Epithelial cell of prostate (primary cell): ENCODE measurements at regions not wholly inside any gene's neighbourhood (a gene's known extent, or its start where the extent isn't known, plus 50 kb on each side); places are given as distances from the start of the nearest gene placed in this dataset.

Source experiments
- DNase-seq: peaks from one replicate; pipeline ENCODE4 v3.0.0-alpha.2; 2011; ENCODE audit warnings: low read depth, low spot score
- H3K27ac ChIP-seq: fragments of 450-650 bp; 2 replicates; pipeline ENCODE4 v1.5.1; 2017; ENCODE audit warnings: mild to moderate bottlenecking

GRCh38 chr10:123581656-123582055, 84.5 kb upstream of the GPR26 start:
- no peak overlapping the region for H3K27ac ChIP-seq
- no peak for DNase-seq

- peak; percentile 6 for DNase-seq
- H3K27ac ChIP-seq, result no peak overlapping the region
Observed at GRCh38 chr10:123582084-123582989, 83.8 kb upstream of the GPR26 start.

GRCh38 chr10:123583639-123584418, 82.3 kb upstream of the GPR26 start:
- DNase-seq, result peak; percentile 6
- no peak overlapping the region for H3K27ac ChIP-seq

GRCh38 chr10:123584419-123584775, 81.8 kb upstream of the GPR26 start:
- no peak for DNase-seq
- no peak overlapping the region for H3K27ac ChIP-seq

- H3K27ac ChIP-seq, result no peak overlapping the region
- DNase-seq, result no peak
Observed at GRCh38 chr10:123585477-123586445, 80.4 kb upstream of the GPR26 start.

- DNase-seq, result no peak
Observed at GRCh38 chr10:123587110-123587509, 79.0 kb upstream of the GPR26 start.

GRCh38 chr10:123588386-123588914, 77.7 kb upstream of the GPR26 start:
- no peak overlapping the region for H3K27ac ChIP-seq
- DNase-seq, result no peak

More at GRCh38 chr10:123587110-123587509, 79.0 kb upstream of the GPR26 start:
- no peak overlapping the region for H3K27ac ChIP-seq

- no peak for DNase-seq
- H3K27ac ChIP-seq, result no peak overlapping the region
Observed at GRCh38 chr10:123595661-123596060, 70.5 kb upstream of the GPR26 start.

- no peak for DNase-seq
- no peak overlapping the region for H3K27ac ChIP-seq
Observed at GRCh38 chr10:123597676-123598075, 68.5 kb upstream of the GPR26 start.

GRCh38 chr10:123599366-123599849, 66.7 kb upstream of the GPR26 start:
- no peak overlapping the region for H3K27ac ChIP-seq
- DNase-seq, result no peak

- no peak overlapping the region for H3K27ac ChIP-seq
- DNase-seq, result no peak
Observed at GRCh38 chr10:123600177-123600576, 66.0 kb upstream of the GPR26 start.

- no peak overlapping the region for H3K27ac ChIP-seq
- DNase-seq, result no peak
Observed at GRCh38 chr10:123603130-123603529, 63.0 kb upstream of the GPR26 start.

- no peak overlapping the region for H3K27ac ChIP-seq
- DNase-seq, result no peak
Observed at GRCh38 chr10:123604506-123604905, 61.6 kb upstream of the GPR26 start.

- no peak overlapping the region for H3K27ac ChIP-seq
- no peak for DNase-seq
Observed at GRCh38 chr10:123606006-123606405, 60.1 kb upstream of the GPR26 start.

- no peak overlapping the region for H3K27ac ChIP-seq
- no peak for DNase-seq
Observed at GRCh38 chr10:123606955-123607354, 59.2 kb upstream of the GPR26 start.

- H3K27ac ChIP-seq, result no peak overlapping the region
- DNase-seq, result no peak
Observed at GRCh38 chr10:123607386-123607785, 58.8 kb upstream of the GPR26 start.

- no peak overlapping the region for H3K27ac ChIP-seq
- no peak for DNase-seq
Observed at GRCh38 chr10:123608047-123608446, 58.1 kb upstream of the GPR26 start.

GRCh38 chr10:123611243-123611642, 54.9 kb upstream of the GPR26 start:
- DNase-seq, result no peak
- H3K27ac ChIP-seq, result no peak overlapping the region

- no peak for DNase-seq
Observed at GRCh38 chr10:123611876-123612275, 54.3 kb upstream of the GPR26 start.

GRCh38 chr10:123613346-123613850, 52.8 kb upstream of the GPR26 start:
- no peak overlapping the region for H3K27ac ChIP-seq

More at GRCh38 chr10:123611876-123612275, 54.3 kb upstream of the GPR26 start:
- H3K27ac ChIP-seq, result no peak overlapping the region

More at GRCh38 chr10:123613346-123613850, 52.8 kb upstream of the GPR26 start:
- DNase-seq, result no peak
